ENCODE measurements at regions not wholly inside any gene's neighbourhood (a gene's known extent, or its start where the extent isn't known, plus 50 kb on each side); places are given as distances from the start of the nearest gene placed in this dataset.

DNA sequence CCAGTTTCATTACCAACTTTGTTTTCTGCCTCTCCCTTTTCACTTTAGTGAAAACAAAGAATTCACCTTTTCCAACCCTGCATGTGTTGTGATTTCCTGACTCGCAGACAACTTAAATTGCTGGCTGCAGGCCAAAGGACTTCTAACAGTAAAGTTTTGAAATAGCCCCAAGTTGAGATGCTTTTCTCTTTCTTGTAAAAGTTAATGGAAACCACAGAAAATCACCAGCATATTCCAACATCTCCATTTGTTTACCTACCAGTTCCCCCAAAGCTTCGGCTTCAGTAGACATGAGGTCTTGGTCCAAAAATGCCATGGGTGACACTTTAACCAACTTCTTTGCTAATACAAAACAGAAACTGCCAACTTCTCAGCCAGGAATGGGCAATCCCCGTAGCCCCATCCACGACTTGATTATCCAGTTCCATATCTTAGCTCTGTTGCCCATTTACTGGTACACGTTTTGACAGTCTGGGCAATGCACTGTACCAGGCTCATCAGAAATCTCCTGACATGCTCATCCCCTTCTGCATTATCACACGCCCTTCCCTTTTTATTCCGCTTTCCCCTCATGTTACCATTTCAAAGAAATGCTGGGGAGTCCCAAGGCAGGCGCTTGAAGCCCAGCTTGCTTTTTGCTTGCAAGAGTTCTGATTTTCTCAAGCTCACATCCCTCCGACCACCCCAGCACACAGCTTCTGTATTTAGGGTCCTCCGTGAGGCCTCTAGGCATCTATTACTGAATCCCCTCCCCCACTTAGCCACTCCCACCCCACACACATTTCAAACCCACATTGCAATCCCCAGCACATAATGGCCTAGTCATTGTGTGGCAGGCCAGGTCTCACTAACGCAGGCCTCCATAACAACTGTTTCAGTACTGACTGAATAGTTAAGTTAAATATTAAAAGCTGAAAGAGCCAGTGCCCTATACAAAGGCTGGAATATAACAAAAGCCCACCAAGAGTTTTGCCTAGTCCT is 137.9 kb upstream of the S100G start:
- no peak for DNase-seq

DNA sequence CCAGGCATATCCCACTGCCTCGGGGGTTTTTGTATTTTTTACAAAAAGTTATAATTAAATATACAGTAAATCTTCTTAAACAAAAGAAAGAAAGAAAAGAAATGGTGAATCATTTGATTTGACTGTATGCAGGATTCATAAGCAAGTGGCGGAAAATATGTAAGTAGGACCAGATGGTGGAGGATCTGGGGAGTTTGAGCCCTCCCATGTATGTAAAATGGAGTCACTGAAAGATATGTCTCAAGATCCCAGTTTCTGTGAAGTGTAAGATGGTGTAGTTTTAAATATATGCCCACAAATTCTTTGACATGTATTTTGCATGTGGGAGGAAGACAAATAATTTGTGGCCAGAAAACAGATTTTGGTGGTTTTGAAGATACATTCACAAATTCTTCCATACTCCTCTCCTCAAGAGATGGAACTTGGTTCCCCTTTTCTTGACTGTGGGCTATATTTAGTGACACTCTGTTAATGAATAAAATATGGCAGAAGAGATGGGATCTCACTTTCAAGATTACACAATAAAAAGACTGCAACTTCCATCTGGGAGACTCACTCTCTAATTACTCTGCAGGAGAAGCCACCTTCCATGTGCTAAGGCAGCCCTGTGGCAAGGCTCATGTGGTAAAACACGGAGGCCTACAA is 133.6 kb upstream of the S100G start:
- DNase-seq, result no peak

DNA sequence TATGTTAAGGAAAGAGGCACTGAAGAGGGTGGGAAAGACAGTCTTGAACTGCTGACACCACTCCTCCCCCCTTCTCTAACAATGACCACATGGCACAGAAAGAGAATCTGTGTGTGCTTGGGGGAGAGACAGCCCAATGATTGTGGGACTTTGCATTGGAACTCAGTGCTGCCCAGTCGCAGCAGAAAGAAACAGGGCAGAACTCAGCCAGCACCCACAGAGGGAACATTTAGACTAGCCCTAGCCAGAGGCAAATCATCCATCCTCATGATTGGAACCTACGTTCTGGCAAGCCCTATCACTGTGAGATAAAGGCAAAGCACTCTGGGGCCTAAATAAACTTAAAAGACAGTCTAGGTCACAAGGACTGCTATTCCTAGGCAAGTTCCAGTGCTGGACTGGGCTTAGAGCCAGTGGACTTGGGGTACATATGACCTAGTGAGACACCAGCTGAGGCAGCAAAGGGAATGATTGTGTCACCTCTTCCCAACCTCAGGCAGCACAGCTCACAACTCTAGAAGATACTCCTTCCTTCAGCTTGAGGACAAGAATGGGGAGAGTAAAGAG is 132.8 kb upstream of the S100G start:
- no peak for DNase-seq

- no peak for DNase-seq
Observed at GRCh38 chrX:16518131-16518530, 131.8 kb upstream of the S100G start.

DNA sequence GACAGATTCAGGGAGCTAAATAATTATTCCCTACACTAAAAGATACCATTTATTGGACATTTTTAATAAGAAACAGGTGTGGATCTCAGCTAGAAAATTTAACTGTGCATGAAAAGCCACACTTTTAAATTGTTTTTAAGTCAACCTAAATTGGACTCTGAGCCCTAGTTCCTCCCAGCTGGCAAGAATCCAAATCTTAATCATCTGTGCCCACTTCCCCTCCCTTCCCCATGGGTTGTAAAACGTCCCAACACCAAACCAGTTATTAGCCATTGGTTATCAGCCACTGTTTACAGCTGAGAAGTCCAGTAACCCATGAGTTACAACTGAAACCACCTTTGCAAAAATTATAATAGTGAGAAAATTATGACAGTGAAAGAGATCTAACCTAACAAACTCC is 125.6 kb upstream of the S100G start:
- no peak for DNase-seq

- DNase-seq, result no peak
Observed at GRCh38 chrX:16526003-16526402, 124.0 kb upstream of the S100G start.

DNA sequence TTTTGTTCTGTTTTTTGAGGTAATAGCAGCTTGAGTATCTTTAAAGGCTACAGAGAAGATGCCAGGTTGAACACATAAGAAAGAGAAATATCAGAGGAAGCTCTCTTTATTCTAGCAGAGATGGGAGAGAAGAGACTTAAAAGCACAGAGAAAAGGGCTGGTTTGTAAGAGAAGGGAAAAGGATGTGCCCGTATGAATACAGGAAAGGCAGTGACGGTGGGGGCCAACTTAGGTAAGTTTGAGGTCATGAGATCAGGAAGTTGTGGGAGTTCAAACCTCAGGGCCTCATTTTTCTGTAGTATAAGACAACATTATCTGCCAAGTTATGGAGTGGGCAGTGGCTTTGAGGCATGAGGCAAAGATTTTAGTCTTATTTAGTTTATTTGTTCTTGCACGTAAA is 121.3 kb upstream of the S100G start:
- DNase-seq, result peak; percentile 23

Measured in activated naive CD4-positive, alpha-beta T cell treated with anti-CD3 and anti-CD28 coated beads, Interleukin-2, amount 50 U/mL, for 16 hours (primary cell).